ENCODE measurements at regions not wholly inside any gene's neighbourhood (a gene's known extent, or its start where the extent isn't known, plus 50 kb on each side); places are given as distances from the start of the nearest gene placed in this dataset.

DNA sequence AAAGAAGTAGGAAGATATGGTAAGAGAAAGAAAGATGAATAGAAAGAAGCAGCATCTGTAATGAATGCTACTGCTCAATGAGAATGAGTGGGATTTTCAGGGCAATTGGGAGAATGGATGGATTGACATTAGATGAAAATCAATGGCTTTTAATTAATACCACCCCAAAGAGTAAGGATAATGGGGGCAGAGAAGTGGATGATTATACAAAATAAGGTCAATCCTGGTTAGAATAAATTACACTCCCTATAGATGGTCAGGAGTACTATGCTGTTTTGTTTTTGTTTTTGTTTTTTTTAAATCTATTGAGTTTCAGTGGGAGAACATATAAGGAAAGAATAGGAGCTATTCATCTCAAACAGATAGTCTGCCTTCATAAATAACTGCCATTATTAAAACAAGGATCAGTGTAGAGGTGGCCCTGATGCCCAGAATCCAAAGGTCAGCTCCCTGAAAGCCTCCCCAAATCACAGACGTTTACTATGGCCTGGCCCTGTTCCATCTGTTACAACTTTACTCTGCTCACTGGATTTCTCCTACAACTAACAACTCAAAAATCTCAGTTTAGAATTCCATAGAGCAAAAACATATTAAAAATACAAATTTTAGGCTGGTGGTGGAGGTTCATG lies 535.4 kb upstream of the NRSN1 start:
- TF ChIP-seq, protein P1, sequence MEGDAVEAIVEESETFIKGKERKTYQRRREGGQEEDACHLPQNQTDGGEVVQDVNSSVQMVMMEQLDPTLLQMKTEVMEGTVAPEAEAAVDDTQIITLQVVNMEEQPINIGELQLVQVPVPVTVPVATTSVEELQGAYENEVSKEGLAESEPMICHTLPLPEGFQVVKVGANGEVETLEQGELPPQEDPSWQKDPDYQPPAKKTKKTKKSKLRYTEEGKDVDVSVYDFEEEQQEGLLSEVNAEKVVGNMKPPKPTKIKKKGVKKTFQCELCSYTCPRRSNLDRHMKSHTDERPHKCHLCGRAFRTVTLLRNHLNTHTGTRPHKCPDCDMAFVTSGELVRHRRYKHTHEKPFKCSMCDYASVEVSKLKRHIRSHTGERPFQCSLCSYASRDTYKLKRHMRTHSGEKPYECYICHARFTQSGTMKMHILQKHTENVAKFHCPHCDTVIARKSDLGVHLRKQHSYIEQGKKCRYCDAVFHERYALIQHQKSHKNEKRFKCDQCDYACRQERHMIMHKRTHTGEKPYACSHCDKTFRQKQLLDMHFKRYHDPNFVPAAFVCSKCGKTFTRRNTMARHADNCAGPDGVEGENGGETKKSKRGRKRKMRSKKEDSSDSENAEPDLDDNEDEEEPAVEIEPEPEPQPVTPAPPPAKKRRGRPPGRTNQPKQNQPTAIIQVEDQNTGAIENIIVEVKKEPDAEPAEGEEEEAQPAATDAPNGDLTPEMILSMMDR (IDR thresholded peaks at IDR 0.05): no peak
- TF ChIP-seq POLR2A (IDR thresholded peaks at IDR 0.05): no peak
